ENCODE measurements at regions not wholly inside any gene's neighbourhood (a gene's known extent, or its start where the extent isn't known, plus 50 kb on each side); places are given as distances from the start of the nearest gene placed in this dataset.

DNA sequence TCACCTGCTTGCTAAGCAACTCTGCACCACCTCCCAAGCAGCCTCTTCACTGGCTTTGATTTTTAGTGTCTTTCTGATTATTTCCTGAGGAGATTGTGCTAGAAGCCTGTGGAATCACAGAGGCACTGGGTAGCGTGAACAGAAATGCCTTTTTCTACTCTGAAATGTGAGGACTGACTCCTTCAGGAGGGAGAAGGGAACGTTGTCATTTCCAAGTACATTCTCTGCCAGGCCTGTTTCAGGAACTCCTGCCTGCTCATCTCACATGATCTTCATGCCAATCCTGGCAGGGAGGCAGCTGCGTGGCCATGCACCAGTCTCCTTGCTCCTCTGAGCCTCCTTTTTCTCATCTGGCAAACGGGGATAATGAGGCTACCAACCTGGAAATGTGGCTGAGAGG, 49.8 kb upstream of the PRDM11 start:
- H2AFZ ChIP-seq (ENCODE audit: low read length), result no peak overlapping the region
- no peak for TF ChIP-seq EZH2 (IDR thresholded peaks at IDR 0.05; ENCODE audit: borderline replicate concordance, low read length)
- TF ChIP-seq, protein P1, sequence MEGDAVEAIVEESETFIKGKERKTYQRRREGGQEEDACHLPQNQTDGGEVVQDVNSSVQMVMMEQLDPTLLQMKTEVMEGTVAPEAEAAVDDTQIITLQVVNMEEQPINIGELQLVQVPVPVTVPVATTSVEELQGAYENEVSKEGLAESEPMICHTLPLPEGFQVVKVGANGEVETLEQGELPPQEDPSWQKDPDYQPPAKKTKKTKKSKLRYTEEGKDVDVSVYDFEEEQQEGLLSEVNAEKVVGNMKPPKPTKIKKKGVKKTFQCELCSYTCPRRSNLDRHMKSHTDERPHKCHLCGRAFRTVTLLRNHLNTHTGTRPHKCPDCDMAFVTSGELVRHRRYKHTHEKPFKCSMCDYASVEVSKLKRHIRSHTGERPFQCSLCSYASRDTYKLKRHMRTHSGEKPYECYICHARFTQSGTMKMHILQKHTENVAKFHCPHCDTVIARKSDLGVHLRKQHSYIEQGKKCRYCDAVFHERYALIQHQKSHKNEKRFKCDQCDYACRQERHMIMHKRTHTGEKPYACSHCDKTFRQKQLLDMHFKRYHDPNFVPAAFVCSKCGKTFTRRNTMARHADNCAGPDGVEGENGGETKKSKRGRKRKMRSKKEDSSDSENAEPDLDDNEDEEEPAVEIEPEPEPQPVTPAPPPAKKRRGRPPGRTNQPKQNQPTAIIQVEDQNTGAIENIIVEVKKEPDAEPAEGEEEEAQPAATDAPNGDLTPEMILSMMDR (IDR thresholded peaks at IDR 0.05; ENCODE audit: low read length), result no peak
- no peaks in the 10 kb centered on the region for H3K9me2 ChIP-seq (ENCODE audit: low read depth, low read length)
- no peak overlapping the region for H3K9ac ChIP-seq (ENCODE audit: low read length)
- no peaks in the 10 kb centered on the region for H3K36me3 ChIP-seq (ENCODE audit: insufficient read depth, low read length)
- no peaks in the 10 kb centered on the region for H3K79me2 ChIP-seq (ENCODE audit: insufficient read depth, low read length)
- H3F3A ChIP-seq (ENCODE audit: insufficient read depth, low read length), result no peaks in the 10 kb centered on the region
- no peak overlapping the region for H3K4me2 ChIP-seq (ENCODE audit: low read length)
- no peaks in the 10 kb centered on the region for H3K4me1 ChIP-seq (ENCODE audit: insufficient read depth, low read length, severe bottlenecking)
- H3K4me3 ChIP-seq (ENCODE audit: low read depth, low read length, poor library complexity, severe bottlenecking), result no peak overlapping the region
- no peaks in the 10 kb centered on the region for H4K20me1 ChIP-seq (ENCODE audit: insufficient read depth, low read length)
- no peak overlapping the region for H3K27ac ChIP-seq (ENCODE audit: low read depth, low read length, poor library complexity, severe bottlenecking)
- no peaks in the 10 kb centered on the region for H3K9me3 ChIP-seq (ENCODE audit: low read length)
- H3K27me3 ChIP-seq (ENCODE audit: insufficient read depth, low read length), result peaks cover 4% of the 10 kb centered on the region; the same call in 1 of the 2 replicates
